D721Med (cell line): ENCODE measurements at regions not wholly inside any gene's neighbourhood (a gene's known extent, or its start where the extent isn't known, plus 50 kb on each side); places are given as distances from the start of the nearest gene placed in this dataset.
"Not testable (repeated sequence)": the region's sequence is repeated elsewhere in the genome, so short reads cannot be mapped to it uniquely, and the experiment has no call there.

Source experiments
- DNase-seq: peaks from one replicate; pipeline ENCODE4 v3.0.0; 2011; ENCODE audit warnings: low spot score; ENCODE audit not compliant: insufficient read length
- FAIRE-seq: peaks from 2 replicates; lab custom pipeline; 2011; peaks lifted over from hg19 to GRCh38; lab: Jason Lieb, UNC
- CTCF ChIP-seq: IDR thresholded peaks from 2 replicates; pipeline ENCODE4 v1.5.1; 2012; ENCODE audit warnings: mild to moderate bottlenecking, control low read depth; ENCODE audit not compliant: insufficient read depth; ENCODE audit errors: missing control alignments

DNA sequence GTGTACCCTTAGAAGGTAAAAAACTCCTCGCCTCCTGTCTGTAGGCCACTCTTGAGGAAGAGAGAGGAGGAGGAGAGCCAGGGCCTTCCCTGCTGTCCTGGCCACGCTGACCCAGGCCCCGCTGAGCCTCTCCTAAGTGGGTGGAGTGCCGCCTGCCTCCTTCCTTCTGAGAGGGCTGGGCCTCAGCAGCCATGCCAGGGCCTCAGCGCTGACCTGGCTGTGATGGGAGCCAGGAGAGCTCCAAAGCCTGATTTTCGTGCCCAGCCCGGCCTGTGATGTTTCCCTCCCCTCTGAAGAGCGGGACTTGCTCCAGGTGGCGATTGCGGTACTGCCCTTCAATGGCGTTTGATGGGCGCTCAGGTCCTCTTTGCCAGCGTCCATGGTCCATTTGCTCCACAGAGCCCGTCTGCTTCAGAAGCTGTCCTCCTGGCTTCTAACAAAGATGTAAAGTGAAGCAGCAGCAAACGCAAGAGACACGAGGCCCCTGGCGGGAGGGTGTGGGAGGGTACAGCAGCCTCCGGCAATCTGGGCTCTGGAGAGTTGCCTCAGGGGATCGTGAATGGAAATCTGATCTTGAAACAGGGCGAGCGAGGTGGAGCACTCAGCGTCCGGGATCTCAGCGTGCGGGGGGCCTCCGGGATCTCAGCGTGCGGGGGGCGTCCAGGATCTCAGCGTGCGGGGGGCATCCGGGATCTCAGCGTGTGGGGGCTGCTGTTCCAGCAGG lies 93.5 kb downstream of the NPIPB11 start:
- no peak for FAIRE-seq
- DNase-seq = no peak
- TF ChIP-seq CTCF = no peak

- not testable (repeated sequence) for DNase-seq, FAIRE-seq
Observed at GRCh38 chr16:29312345-29312675, 94.2 kb downstream of the NPIPB11 start.

GRCh38 chr16:29311461-29312344 lies 94.8 kb downstream of the NPIPB11 start:
- DNase-seq (no peak), FAIRE-seq (no peak)
- TF ChIP-seq CTCF = no peak

DNA sequence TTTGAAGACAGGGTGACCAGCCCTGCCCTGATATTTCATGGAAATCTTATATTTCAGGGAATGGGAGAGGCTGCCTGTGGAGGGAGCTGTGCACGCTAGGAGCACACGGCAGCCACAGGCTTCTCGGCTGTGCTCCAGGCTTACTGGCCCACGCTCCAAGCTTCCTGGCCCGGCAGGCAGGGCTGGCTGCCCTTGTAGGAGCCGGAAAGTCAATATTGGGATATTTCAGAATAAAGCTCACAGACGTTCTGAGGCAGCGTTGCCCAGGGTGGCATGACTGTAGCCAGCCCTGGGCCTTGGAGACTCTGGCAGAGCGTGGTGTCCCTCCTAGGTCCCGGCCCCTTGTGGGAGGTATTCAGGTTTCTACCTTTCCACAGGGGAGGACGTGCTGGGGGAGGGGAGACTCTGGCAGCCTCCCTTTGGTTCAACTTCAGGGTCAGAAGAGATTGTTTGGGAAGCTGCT lies 95.6 kb downstream of the NPIPB11 start:
- DNase-seq (no peak), FAIRE-seq (no peak)
- TF ChIP-seq CTCF = no peak

- FAIRE-seq, DNase-seq: not testable (repeated sequence)
Observed at GRCh38 chr16:29310243-29310642, 96.3 kb downstream of the NPIPB11 start.

- not testable (repeated sequence) for FAIRE-seq, DNase-seq
Observed at GRCh38 chr16:29309601-29310000, 96.9 kb downstream of the NPIPB11 start.

DNA sequence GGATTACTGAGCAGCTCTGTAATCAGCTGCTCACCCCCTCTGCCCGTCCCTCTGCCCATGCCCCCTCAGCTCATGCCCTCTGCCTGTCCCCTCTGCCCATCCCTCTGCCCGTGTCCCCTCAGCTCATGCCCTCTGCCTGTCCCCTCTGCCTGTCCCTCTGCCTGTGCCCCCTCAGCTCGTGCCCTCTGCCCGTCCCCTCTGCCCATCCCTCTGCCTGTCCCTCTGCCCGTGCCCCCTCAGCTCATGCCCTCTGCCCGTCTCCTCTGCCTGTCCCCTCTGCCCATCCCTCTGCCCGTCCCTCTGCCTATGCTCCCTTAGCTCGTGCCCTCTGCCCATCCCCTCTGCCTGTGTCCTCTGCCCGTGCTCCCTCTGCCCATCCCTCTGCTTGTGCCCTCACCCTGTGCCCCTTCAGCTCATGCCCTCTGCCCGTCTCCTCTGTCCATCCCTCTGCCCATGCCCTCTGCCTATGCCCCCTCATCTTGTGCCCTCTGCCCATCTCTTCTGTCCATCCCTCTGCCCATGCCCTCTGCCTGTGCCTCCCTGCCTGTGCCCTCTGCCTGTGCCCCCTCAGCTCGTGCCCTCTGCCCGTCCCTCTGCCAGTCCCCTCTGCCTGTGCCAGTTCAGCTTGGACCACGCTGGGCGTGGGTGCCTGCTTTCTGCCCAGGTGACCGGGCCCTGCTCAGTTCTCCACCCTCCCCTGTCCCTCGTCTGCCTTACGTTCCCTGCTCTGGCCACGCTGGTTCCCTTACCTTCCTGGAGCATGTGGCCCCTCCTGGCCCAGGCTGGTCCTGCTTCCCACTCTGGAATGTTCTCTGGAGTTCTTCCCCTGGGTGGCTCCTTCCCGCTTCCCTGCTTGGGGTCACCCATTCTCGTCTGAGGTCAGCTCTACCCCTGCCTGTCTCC lies 97.6 kb downstream of the NPIPB11 start:
- no peak for TF ChIP-seq CTCF
- DNase-seq = no peak
- FAIRE-seq = no peak
